T-cell (primary cell): ENCODE measurements at regions not wholly inside any gene's neighbourhood (a gene's known extent, or its start where the extent isn't known, plus 50 kb on each side); places are given as distances from the start of the nearest gene placed in this dataset.
"Not testable (repeated sequence)": the region's sequence is repeated elsewhere in the genome, so short reads cannot be mapped to it uniquely, and the experiment has no call there.

Experiments used
- ATAC-seq, 4 experiments: fragments of 200-7000 bp in 3 of 4; fragments of 150-1000 bp in 1 of 4; cut with Tn5 transposase; replicated peaks in 1 of 4; 1 replicate in 3 of 4; 2 replicates in 1 of 4; pipeline ENCODE4 v1.10.0; 2021; ENCODE audit warnings: moderate library complexity in 3 of 4, mild to moderate bottlenecking in 2 of 4, moderate number of reproducible peaks in 1 of 4
- CTCF ChIA-PET, 2 donors: fragments of 300-600 bp; sonication (Branson Sonifier 250); formaldehyde crosslinking; loops; one replicate each; lab custom pipeline; 2022; ENCODE audit warnings: antibody characterized with exemption in 2 of 2; lab: Charles Lee
- POLR2A ChIA-PET, 2 donors: fragments of 300-600 bp; sonication (Branson Sonifier 250); formaldehyde crosslinking; loops; one replicate each; lab custom pipeline; 2022; ENCODE audit warnings: antibody characterized with exemption in 2 of 2; lab: Charles Lee
- DNase-seq, 35 experiments: peaks; one replicate each; pipeline versions ENCODE4 v3.0.0 to v3.0.0-alpha.2; 2013 to 2023
- H3K27ac ChIP-seq: one replicate; pipeline ENCODE4 v1.5.1; 2013; ENCODE audit warnings: low read length
- H3K27me3 ChIP-seq, 2 experiments: replicated peaks in 1 of 2; 1 replicate in 1 of 2; 2 replicates in 1 of 2; pipeline versions ENCODE4 v1.6.1 to v1.7.0; 2013; ENCODE audit warnings: low read length in 1 of 2, mixed read lengths in 1 of 2; ENCODE audit not compliant: control insufficient read depth in 2 of 2, insufficient read depth in 2 of 2; ENCODE audit errors: extremely low read depth in 1 of 2
- H3K36me3 ChIP-seq, 2 donors: 1 replicate in 1 of 2; 2 replicates in 1 of 2; pipeline versions ENCODE4 v1.6.1 to v1.7.0; 2013; ENCODE audit warnings: low read length in 1 of 2; ENCODE audit not compliant: control insufficient read depth in 2 of 2, insufficient read depth in 1 of 2; ENCODE audit errors: extremely low read depth in 1 of 2
- H3K4me1 ChIP-seq, 2 experiments: 1 replicate in 1 of 2; 2 replicates in 1 of 2; pipeline versions ENCODE4 v1.6.1 to v1.7.0; 2013; ENCODE audit warnings: low read length in 2 of 2, mixed read lengths in 1 of 2; ENCODE audit not compliant: insufficient read depth in 2 of 2, control insufficient read depth in 1 of 2; ENCODE audit errors: extremely low read depth in 1 of 2
- H3K4me3 ChIP-seq, 2 donors: 1 replicate in 1 of 2; 2 replicates in 1 of 2; pipeline versions ENCODE4 v1.5.1 to v1.7.0; 2013; ENCODE audit warnings: mild to moderate bottlenecking in 2 of 2, low read length in 1 of 2, moderate library complexity in 1 of 2; ENCODE audit not compliant: control insufficient read depth in 1 of 2; ENCODE audit errors: extremely low read depth in 1 of 2
- H3K9me3 ChIP-seq: 2 replicates; pipeline ENCODE4 v1.7.0; 2013
- H3K27ac Mint-ChIP-seq, 2 donors: one replicate each; pipeline ENCODE4 v1.8.0; 2020 to 2021; ENCODE audit warnings: mild to moderate bottlenecking in 2 of 2, mixed read lengths in 2 of 2
- H3K27me3 Mint-ChIP-seq, 2 donors: one replicate each; pipeline ENCODE4 v1.8.0; 2021 to 2022; ENCODE audit warnings: mixed read lengths in 2 of 2
- H3K36me3 Mint-ChIP-seq: one replicate; pipeline ENCODE4 v1.8.0; 2021; ENCODE audit warnings: mixed read lengths
- H3K4me1 Mint-ChIP-seq, 3 donors: one replicate each; pipeline ENCODE4 v1.8.0; 2020 to 2022; ENCODE audit warnings: mixed read lengths in 3 of 3, mild to moderate bottlenecking in 1 of 3
- H3K4me3 Mint-ChIP-seq, 3 donors: one replicate each; pipeline ENCODE4 v1.8.0; 2020 to 2022; ENCODE audit warnings: mild to moderate bottlenecking in 3 of 3, mixed read lengths in 3 of 3, moderate library complexity in 3 of 3
- H3K9me3 Mint-ChIP-seq, 3 donors: one replicate each; pipeline ENCODE4 v1.8.0; 2020 to 2022; ENCODE audit warnings: mixed read lengths in 3 of 3
- WGBS: methylation state at CpG from one replicate; pipeline ENCODE4 v1.1.5; 2013; ENCODE audit warnings: missing lambda C conversion rate; ENCODE audit not compliant: insufficient coverage; 5-methylcytosine and 5-hydroxymethylcytosine counted together

DNA sequence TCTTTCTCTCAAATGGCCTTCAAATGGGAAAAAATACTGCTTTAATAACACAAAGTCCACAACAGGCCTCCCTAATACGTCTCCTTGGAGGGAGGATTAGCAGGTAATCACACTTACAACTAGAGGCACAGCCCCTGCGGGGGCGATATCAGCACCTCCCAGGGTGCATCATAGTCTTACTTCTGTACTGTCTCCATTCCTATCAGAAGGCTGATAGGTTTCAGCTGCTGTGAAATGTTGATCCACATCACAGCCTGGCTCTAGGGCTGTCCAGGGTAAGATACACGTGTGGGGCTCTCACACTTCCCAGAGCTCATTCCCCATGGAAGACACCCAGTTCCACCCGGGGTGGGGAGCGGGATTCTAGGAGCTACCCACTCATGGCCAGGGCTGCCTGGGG, 139.1 kb upstream of the SFSWAP start:
- no peaks in the 10 kb centered on the region for H3K9me3 ChIP-seq
- 71% methylated on average over 4 of the region's 6 CpGs for WGBS
- ChIA-PET POLR2A (interaction anchor here in 1 of 2 donors (0.7 kb wide), 1 partner anchor 39 kb away, joined by 3 read pairs; no protein-coding TSS in a partner anchor), CTCF (no interaction called here)
- no peak for ATAC-seq
- peaks cover 10 to 21% of the 10 kb centered on the region in 2 donors for H3K27me3 Mint-ChIP-seq
- no peaks in the 10 kb centered on the region for H3K9me3 Mint-ChIP-seq
- H3K4me3 ChIP-seq, result no peak overlapping the region
- no peak for DNase-seq
- H3K27me3 ChIP-seq, result peaks cover 0 to 41% of the 10 kb centered on the region in 2 experiments
- no peaks in the 10 kb centered on the region for H3K36me3 Mint-ChIP-seq
- H3K27ac Mint-ChIP-seq, result no peak overlapping the region
- no peak overlapping the region for H3K4me3 Mint-ChIP-seq
- no peaks in the 10 kb centered on the region for H3K4me1 ChIP-seq
- no peaks in the 10 kb centered on the region for H3K36me3 ChIP-seq
- no peaks in the 10 kb centered on the region for H3K4me1 Mint-ChIP-seq
- no peak overlapping the region for H3K27ac ChIP-seq

DNA sequence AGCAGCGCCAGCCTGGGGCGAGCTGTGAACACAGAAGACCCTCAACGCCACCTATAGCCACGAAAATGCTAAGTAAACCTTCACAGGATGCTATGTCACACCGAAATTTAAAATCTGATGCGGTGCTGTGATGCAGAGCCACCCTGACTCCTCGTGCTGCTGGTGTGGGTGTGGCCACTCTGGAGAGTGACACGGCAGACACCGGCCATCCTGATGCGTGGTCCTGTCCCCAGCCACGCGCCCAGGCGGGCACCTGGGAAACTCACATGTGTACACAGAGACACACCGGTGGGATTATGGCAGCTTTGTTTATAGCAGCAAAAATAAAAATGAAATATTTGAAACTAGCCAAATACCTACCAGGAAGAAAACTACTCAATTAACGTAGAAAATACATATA, 138.3 kb upstream of the SFSWAP start:
- peaks cover 10 to 18% of the 10 kb centered on the region in 2 donors for H3K27me3 Mint-ChIP-seq
- Histone ChIP-seq H3K27me3 (peaks cover 0 to 39% of the 10 kb centered on the region in 2 experiments), H3K36me3 (no peaks in the 10 kb centered on the region), H3K4me1 (no peaks in the 10 kb centered on the region), H3K4me3 (no peak overlapping the region), H3K9me3 (no peaks in the 10 kb centered on the region), H3K27ac (no peak overlapping the region)
- H3K4me3 Mint-ChIP-seq, result no peak overlapping the region
- ChIA-PET POLR2A (no interaction called here), CTCF (no interaction called here)
- no peaks in the 10 kb centered on the region for H3K9me3 Mint-ChIP-seq
- DNase-seq (no peak), ATAC-seq (no peak)
- no peaks in the 10 kb centered on the region for H3K4me1 Mint-ChIP-seq
- 91% methylated on average over 8 of the region's 15 CpGs for WGBS
- H3K36me3 Mint-ChIP-seq, result no peaks in the 10 kb centered on the region
- H3K27ac Mint-ChIP-seq, result no peak overlapping the region

DNA sequence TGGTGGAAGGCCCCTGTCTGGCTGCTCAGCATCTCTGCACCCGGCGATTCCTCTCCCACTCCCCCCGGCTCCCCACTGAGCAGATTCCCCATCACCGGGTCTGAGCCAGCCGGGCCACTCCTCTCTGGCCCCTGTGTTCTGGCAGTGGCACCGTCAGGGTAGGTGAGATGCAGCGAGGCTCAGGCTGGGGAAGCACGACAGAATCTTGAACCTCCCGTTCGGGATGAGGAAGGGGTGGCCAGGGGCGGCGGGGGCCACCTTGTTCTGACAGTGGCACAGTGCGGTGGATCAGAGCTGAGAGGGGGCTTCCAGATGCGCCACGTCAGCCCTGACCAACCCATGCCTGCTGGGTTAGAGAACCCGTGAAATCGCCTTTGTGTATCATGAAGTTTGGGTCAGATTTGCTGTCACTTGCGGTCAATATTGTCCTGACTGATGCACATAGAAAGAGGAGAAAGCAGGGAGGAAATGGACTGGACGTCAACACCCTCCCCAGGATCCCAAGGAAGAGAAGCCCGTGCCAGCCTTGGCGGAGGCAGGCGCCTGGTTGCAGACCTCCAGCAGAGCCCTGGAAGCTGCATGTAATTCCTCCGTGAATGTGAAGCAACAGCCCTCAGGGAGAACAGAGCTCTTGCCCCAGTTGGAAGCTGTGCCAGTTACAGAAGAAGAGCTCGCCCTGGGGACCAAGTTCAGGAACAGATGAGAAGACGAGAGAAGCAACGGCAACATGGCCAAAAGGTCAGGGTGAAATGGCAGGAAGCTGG, 137.1 kb upstream of the SFSWAP start:
- ChIA-PET CTCF (no interaction called here), POLR2A (no interaction called here)
- no peak for ATAC-seq
- Histone ChIP-seq H3K9me3 (no peaks in the 10 kb centered on the region), H3K4me3 (no peak overlapping the region), H3K4me1 (no peaks in the 10 kb centered on the region), H3K36me3 (no peaks in the 10 kb centered on the region), H3K27me3 (peaks cover 0 to 42% of the 10 kb centered on the region in 2 experiments), H3K27ac (no peak overlapping the region)
- Mint-ChIP-seq H3K4me1 (no peaks in the 10 kb centered on the region), H3K9me3 (no peaks in the 10 kb centered on the region), H3K27ac (no peak overlapping the region), H3K27me3 (peaks cover 13 to 22% of the 10 kb centered on the region in 2 donors), H3K4me3 (no peak overlapping the region), H3K36me3 (no peaks in the 10 kb centered on the region)
- WGBS, result 89% methylated on average over 20 of the region's 26 CpGs
- DNase-seq, result no peak

DNA sequence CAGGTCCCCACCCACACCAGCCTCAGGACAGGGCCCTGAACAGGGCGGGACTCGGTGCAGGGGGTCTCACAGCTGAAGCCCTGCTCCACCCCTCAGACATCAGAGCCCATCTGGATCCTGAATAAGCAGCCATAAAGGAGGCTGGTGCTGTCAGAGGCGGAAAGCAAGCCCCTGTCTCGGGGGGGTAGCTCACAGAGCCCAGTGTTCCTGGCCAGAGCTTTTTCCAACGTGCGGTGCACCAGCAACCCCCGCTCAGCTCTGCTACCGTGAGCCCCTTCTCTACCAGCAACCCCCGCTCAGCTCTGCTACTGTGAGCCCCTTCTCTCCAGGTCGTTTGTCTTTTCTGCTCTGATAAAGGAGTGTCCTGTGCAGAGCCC, 136.5 kb upstream of the SFSWAP start:
- Histone ChIP-seq H3K27me3 (peaks cover 0 to 36% of the 10 kb centered on the region in 2 experiments), H3K4me1 (no peaks in the 10 kb centered on the region), H3K9me3 (no peaks in the 10 kb centered on the region), H3K27ac (no peak overlapping the region), H3K4me3 (no peak overlapping the region), H3K36me3 (no peaks in the 10 kb centered on the region)
- DNase-seq (no peak), ATAC-seq (no peak)
- Mint-ChIP-seq H3K9me3 (no peaks in the 10 kb centered on the region), H3K4me1 (no peaks in the 10 kb centered on the region), H3K27ac (no peak overlapping the region), H3K4me3 (no peak overlapping the region), H3K27me3 (peaks cover 18 to 19% of the 10 kb centered on the region in 2 donors), H3K36me3 (no peaks in the 10 kb centered on the region)
- ChIA-PET CTCF (interaction anchor here in 1 of 2 donors (0.6 kb wide), 1 partner anchor 26 kb away, joined by 3 read pairs; no protein-coding TSS in a partner anchor), POLR2A (no interaction called here)
- WGBS, result 68% methylated on average over 7 of the region's 10 CpGs

DNA sequence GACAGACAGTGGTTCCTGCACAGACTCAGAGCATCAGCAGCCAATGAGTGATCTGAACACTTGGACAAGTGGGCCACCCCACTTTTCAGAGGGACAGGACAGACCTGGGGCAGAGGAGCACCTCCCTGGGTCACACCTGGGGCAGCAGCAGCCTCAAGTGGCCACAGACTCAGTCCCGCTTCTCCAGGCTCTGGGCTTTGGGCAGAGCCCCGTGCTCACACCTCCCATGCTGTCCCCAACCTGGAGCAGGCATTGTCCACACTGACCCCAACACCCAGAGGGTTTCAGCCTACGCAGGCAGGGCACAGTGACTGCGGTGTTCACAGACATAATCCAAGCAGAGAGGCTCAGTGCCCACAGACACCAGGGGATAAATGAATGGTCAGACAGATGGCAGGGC, 135.5 kb upstream of the SFSWAP start:
- ATAC-seq, result no peak
- H3K9me3 ChIP-seq, result no peaks in the 10 kb centered on the region
- Mint-ChIP-seq H3K27ac (no peak overlapping the region), H3K27me3 (peaks cover 20 to 21% of the 10 kb centered on the region in 2 donors), H3K36me3 (no peaks in the 10 kb centered on the region), H3K4me3 (no peak overlapping the region), H3K9me3 (no peaks in the 10 kb centered on the region), H3K4me1 (no peaks in the 10 kb centered on the region)
- H3K27ac ChIP-seq, result no peak overlapping the region
- POLR2A ChIA-PET, result no interaction called here
- no peaks in the 10 kb centered on the region for H3K36me3 ChIP-seq
- DNase-seq, result no peak
- H3K4me1 ChIP-seq, result no peaks in the 10 kb centered on the region
- CTCF ChIA-PET, result interaction anchor here in 1 of 2 donors (0.6 kb wide), 1 partner anchor 25 kb away, joined by 3 read pairs; no protein-coding TSS in a partner anchor
- H3K27me3 ChIP-seq, result peaks cover 0 to 26% of the 10 kb centered on the region in 2 experiments
- WGBS, result 64% methylated on average over 2 of the region's 4 CpGs
- no peak overlapping the region for H3K4me3 ChIP-seq

DNA sequence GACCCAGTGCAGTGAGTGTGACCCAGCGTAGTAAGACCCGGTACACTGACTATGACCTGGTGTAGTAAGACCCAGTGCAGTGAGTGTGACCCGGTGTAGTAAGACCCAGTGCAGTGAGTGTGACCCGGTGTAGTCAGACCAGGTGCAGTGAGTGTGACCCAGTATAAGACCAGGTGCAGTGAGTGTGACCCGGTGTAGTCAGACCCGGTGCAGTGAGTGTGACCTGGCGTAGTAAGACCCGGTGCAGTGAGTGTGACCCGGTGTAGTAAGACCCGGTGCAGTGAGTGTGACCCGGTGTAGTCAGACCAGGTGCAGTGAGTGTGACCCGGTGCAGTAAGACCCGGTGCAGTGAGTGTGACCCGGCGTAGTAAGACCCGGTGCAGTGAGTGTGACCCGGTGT, 134.2 kb upstream of the SFSWAP start:
- H3K36me3 ChIP-seq, H3K27ac Mint-ChIP-seq, H3K36me3 Mint-ChIP-seq, H3K4me1 ChIP-seq, H3K9me3 ChIP-seq, H3K4me1 Mint-ChIP-seq, H3K4me3 Mint-ChIP-seq, H3K4me3 ChIP-seq, ATAC-seq, POLR2A ChIA-PET, H3K9me3 Mint-ChIP-seq, CTCF ChIA-PET, H3K27ac ChIP-seq: not testable (repeated sequence)
- H3K27me3 ChIP-seq, result peaks cover 0 to 21% of the 10 kb centered on the region in 2 experiments
- WGBS, result 97% methylated on average over 4 of the region's 17 CpGs
- peaks cover 16 to 20% of the 10 kb centered on the region in 2 donors for H3K27me3 Mint-ChIP-seq
- peak in 6 of 35 experiments; percentile 3 to 29 (median 14) for DNase-seq
